Pulmonary artery endothelial cell (primary cell): ENCODE measurements at regions not wholly inside any gene's neighbourhood (a gene's known extent, or its start where the extent isn't known, plus 50 kb on each side); places are given as distances from the start of the nearest gene placed in this dataset.
"Not testable (repeated sequence)": the region's sequence is repeated elsewhere in the genome, so short reads cannot be mapped to it uniquely, and the experiment has no call there.

Source experiments
- DNase-seq: peaks from one replicate; pipeline ENCODE4 v3.0.0-alpha.2; 2011; ENCODE audit warnings: low read depth, low spot score

GRCh38 chr7:111676167-111676566, 113.9 kb upstream of the IMMP2L start:
- DNase-seq = no peak

GRCh38 chr7:111672901-111673300, 110.6 kb upstream of the IMMP2L start:
- no peak for DNase-seq

- DNase-seq = no peak
These were observed 109.6 kb upstream of the IMMP2L start for GRCh38 chr7:111671927-111672326.

GRCh38 chr7:111668711-111669110, 106.4 kb upstream of the IMMP2L start:
- no peak for DNase-seq

- no peak for DNase-seq
These were observed 105.2 kb upstream of the IMMP2L start for GRCh38 chr7:111667488-111667887.

- DNase-seq = no peak
These were observed 104.0 kb upstream of the IMMP2L start for GRCh38 chr7:111666260-111666659.

GRCh38 chr7:111663771-111664170, 101.5 kb upstream of the IMMP2L start:
- no peak for DNase-seq

- DNase-seq = no peak
These were observed 100.1 kb upstream of the IMMP2L start for GRCh38 chr7:111662386-111662785.

GRCh38 chr7:111660478-111660877, 98.2 kb upstream of the IMMP2L start:
- no peak for DNase-seq

GRCh38 chr7:111658546-111658945, 96.3 kb upstream of the IMMP2L start:
- DNase-seq = no peak

GRCh38 chr7:111657018-111657417, 94.7 kb upstream of the IMMP2L start:
- no peak for DNase-seq

GRCh38 chr7:111654343-111654742, 92.1 kb upstream of the IMMP2L start:
- no peak for DNase-seq

GRCh38 chr7:111653846-111654245, 91.6 kb upstream of the IMMP2L start:
- DNase-seq = no peak

GRCh38 chr7:111650456-111650999, 88.2 kb upstream of the IMMP2L start:
- peak; percentile 13 for DNase-seq

GRCh38 chr7:111647881-111648280, 85.6 kb upstream of the IMMP2L start:
- DNase-seq = no peak

GRCh38 chr7:111644595-111644994, 82.3 kb upstream of the IMMP2L start:
- DNase-seq = not testable (repeated sequence)

GRCh38 chr7:111642373-111642772, 80.1 kb upstream of the IMMP2L start:
- no peak for DNase-seq

GRCh38 chr7:111640416-111640815, 78.1 kb upstream of the IMMP2L start:
- no peak for DNase-seq

GRCh38 chr7:111639934-111640333, 77.6 kb upstream of the IMMP2L start:
- DNase-seq = no peak

GRCh38 chr7:111638078-111638477, 75.8 kb upstream of the IMMP2L start:
- no peak for DNase-seq

GRCh38 chr7:111633878-111634277, 71.6 kb upstream of the IMMP2L start:
- no peak for DNase-seq

GRCh38 chr7:111630862-111631261, 68.6 kb upstream of the IMMP2L start:
- no peak for DNase-seq

- DNase-seq = no peak
These were observed 59.8 kb upstream of the IMMP2L start for GRCh38 chr7:111622084-111622483.
